ENCODE measurements at regions not wholly inside any gene's neighbourhood (a gene's known extent, or its start where the extent isn't known, plus 50 kb on each side); places are given as distances from the start of the nearest gene placed in this dataset.
"Not testable (repeated sequence)": the region's sequence is repeated elsewhere in the genome, so short reads cannot be mapped to it uniquely, and the experiment has no call there.

- H3K4me1 ChIP-seq = no peaks in the 10 kb centered on the region
- intact Hi-C loops (cut with DNase I) = no loop called here
- DNase-seq = no peak
- no peaks in the 10 kb centered on the region for H3K9me3 ChIP-seq
- no peak overlapping the region for H3K27ac ChIP-seq
- 69 to 83% methylated on average over 8 of the region's 8 CpGs for WGBS, 2 donors
- H3K27me3 ChIP-seq = no peaks in the 10 kb centered on the region
- TF ChIP-seq POLR2AphosphoS5 (IDR thresholded peaks at IDR 0.05) (no peak), EP300 (IDR thresholded peaks at IDR 0.05) (no peak), POLR2A (IDR thresholded peaks at IDR 0.05) (no peak), CTCF (IDR thresholded peaks at IDR 0.05) (no peak)
- H3K36me3 ChIP-seq = no peaks in the 10 kb centered on the region
- no peak overlapping the region for H3K4me3 ChIP-seq
These were observed 281.9 kb upstream of the MAF start for GRCh38 chr16:79882340-79883005.

- H3K36me3 ChIP-seq; DNase-seq; H3K27ac ChIP-seq; H3K27me3 ChIP-seq; H3K4me3 ChIP-seq; H3K4me1 ChIP-seq; H3K9me3 ChIP-seq; intact Hi-C loops (cut with DNase I): not testable (repeated sequence)
- WGBS, 2 donors = 90 to 92% methylated on average over 9 of the region's 9 CpGs
These were observed 280.6 kb upstream of the MAF start for GRCh38 chr16:79881107-79881506.

- no peaks in the 10 kb centered on the region for H3K36me3 ChIP-seq
- 86 to 93% methylated on average over 3 of the region's 3 CpGs for WGBS, 2 donors
- no peak overlapping the region for H3K27ac ChIP-seq
- no peak for TF ChIP-seq EP300 (IDR thresholded peaks at IDR 0.05)
- no peak for TF ChIP-seq CTCF (IDR thresholded peaks at IDR 0.05)
- TF ChIP-seq POLR2AphosphoS5 (IDR thresholded peaks at IDR 0.05) = no peak
- no peak for TF ChIP-seq POLR2A (IDR thresholded peaks at IDR 0.05)
- H3K9me3 ChIP-seq = no peaks in the 10 kb centered on the region
- no peaks in the 10 kb centered on the region for H3K4me1 ChIP-seq
- no peak for DNase-seq
- intact Hi-C loops (cut with DNase I) = no loop called here
- H3K4me3 ChIP-seq = no peak overlapping the region
- no peaks in the 10 kb centered on the region for H3K27me3 ChIP-seq
These were observed 275.8 kb upstream of the MAF start for GRCh38 chr16:79876332-79876730.

- TF ChIP-seq POLR2A (IDR thresholded peaks at IDR 0.05) (no peak), CTCF (IDR thresholded peaks at IDR 0.05) (no peak), POLR2AphosphoS5 (IDR thresholded peaks at IDR 0.05) (no peak), EP300 (IDR thresholded peaks at IDR 0.05) (no peak)
- 78 to 83% methylated on average over 5 of the region's 5 CpGs for WGBS, 2 donors
- no peak overlapping the region for H3K4me3 ChIP-seq
- H3K4me1 ChIP-seq = no peaks in the 10 kb centered on the region
- intact Hi-C loops (cut with DNase I) = no loop called here
- no peak overlapping the region for H3K27ac ChIP-seq
- no peaks in the 10 kb centered on the region for H3K9me3 ChIP-seq
- no peaks in the 10 kb centered on the region for H3K36me3 ChIP-seq
- peak; percentile 75 for DNase-seq
- H3K27me3 ChIP-seq = no peaks in the 10 kb centered on the region
These were observed 273.9 kb upstream of the MAF start for GRCh38 chr16:79874391-79874790.

GRCh38 chr16:79873825-79874224, 273.3 kb upstream of the MAF start:
- H3K4me1 ChIP-seq = no peaks in the 10 kb centered on the region
- H3K27ac ChIP-seq = no peak overlapping the region
- no peaks in the 10 kb centered on the region for H3K27me3 ChIP-seq
- intact Hi-C loops (cut with DNase I) = no loop called here
- 60 to 83% methylated on average over 5 of the region's 5 CpGs for whole genome bisulfite sequencing, 2 donors
- DNase-seq = no peak
- H3K36me3 ChIP-seq = no peaks in the 10 kb centered on the region
- no peak for TF ChIP-seq POLR2A (IDR thresholded peaks at IDR 0.05)
- TF ChIP-seq EP300 (IDR thresholded peaks at IDR 0.05) = no peak
- TF ChIP-seq POLR2AphosphoS5 (IDR thresholded peaks at IDR 0.05) = no peak
- no peak for TF ChIP-seq CTCF (IDR thresholded peaks at IDR 0.05)
- H3K4me3 ChIP-seq = no peak overlapping the region
- no peaks in the 10 kb centered on the region for H3K9me3 ChIP-seq
